ENCODE measurements at regions not wholly inside any gene's neighbourhood (a gene's known extent, or its start where the extent isn't known, plus 50 kb on each side); places are given as distances from the start of the nearest gene placed in this dataset.
"Not testable (repeated sequence)": the region's sequence is repeated elsewhere in the genome, so short reads cannot be mapped to it uniquely, and the experiment has no call there.

- no peak for DNase-seq (ENCODE audit: low spot score in 2 of 2, unreplicated experiment in 2 of 2)
- no peaks in the 10 kb centered on the region for H3K27me3 Mint-ChIP-seq (ENCODE audit: low read depth)
- H3K4me3 Mint-ChIP-seq = no peak overlapping the region
- TF ChIP-seq CTCF (IDR thresholded peaks at IDR 0.05; ENCODE audit: unreplicated experiment) = no peak
- no peaks in the 10 kb centered on the region for H3K36me3 Mint-ChIP-seq
- no peaks in the 10 kb centered on the region for H3K9me3 Mint-ChIP-seq
- H3K4me1 Mint-ChIP-seq = no peaks in the 10 kb centered on the region
- H3K27ac Mint-ChIP-seq = no peak overlapping the region
Observed at GRCh38 chr3:102346897-102347296, 87.9 kb upstream of the ZPLD1 start.

- H3K4me3 Mint-ChIP-seq = no peak overlapping the region
- TF ChIP-seq CTCF (IDR thresholded peaks at IDR 0.05; ENCODE audit: unreplicated experiment) = no peak
- DNase-seq (ENCODE audit: low spot score in 2 of 2, unreplicated experiment in 2 of 2) = no peak
- no peaks in the 10 kb centered on the region for H3K27me3 Mint-ChIP-seq (ENCODE audit: low read depth)
- H3K27ac Mint-ChIP-seq = no peak overlapping the region
- H3K4me1 Mint-ChIP-seq = no peaks in the 10 kb centered on the region
- no peaks in the 10 kb centered on the region for H3K9me3 Mint-ChIP-seq
- H3K36me3 Mint-ChIP-seq = no peaks in the 10 kb centered on the region
Observed at GRCh38 chr3:102348904-102349303, 85.9 kb upstream of the ZPLD1 start.

GRCh38 chr3:102353148-102353547, 81.7 kb upstream of the ZPLD1 start:
- H3K4me1 Mint-ChIP-seq = no peaks in the 10 kb centered on the region
- no peaks in the 10 kb centered on the region for H3K27me3 Mint-ChIP-seq (ENCODE audit: low read depth)
- no peak overlapping the region for H3K27ac Mint-ChIP-seq
- DNase-seq (ENCODE audit: low spot score in 2 of 2, unreplicated experiment in 2 of 2) = no peak
- H3K36me3 Mint-ChIP-seq = no peaks in the 10 kb centered on the region
- no peak overlapping the region for H3K4me3 Mint-ChIP-seq
- TF ChIP-seq CTCF (IDR thresholded peaks at IDR 0.05; ENCODE audit: unreplicated experiment) = no peak
- no peaks in the 10 kb centered on the region for H3K9me3 Mint-ChIP-seq

DNA sequence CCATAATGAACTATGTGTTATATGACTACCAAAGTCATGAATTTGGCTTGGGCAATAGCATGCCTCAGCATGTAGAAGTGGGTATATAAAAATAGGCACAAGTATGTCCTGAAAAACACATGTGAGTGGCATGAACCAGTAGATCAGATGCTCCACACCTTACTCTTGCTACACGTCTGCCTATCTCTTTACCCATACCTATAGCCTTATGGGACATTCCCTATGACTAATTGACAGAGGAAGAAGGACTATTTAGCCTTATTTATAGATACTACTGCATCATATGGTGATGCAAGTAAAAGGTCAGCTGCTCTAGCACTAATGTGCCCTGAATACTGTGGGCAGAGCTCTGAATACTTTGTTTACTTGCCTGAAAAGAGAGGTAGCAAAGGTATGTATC, 81.0 kb upstream of the ZPLD1 start:
- no peak for DNase-seq (ENCODE audit: low spot score in 2 of 2, unreplicated experiment in 2 of 2)
- no peak for TF ChIP-seq CTCF (IDR thresholded peaks at IDR 0.05; ENCODE audit: unreplicated experiment)
- Mint-ChIP-seq H3K36me3 (no peaks in the 10 kb centered on the region), H3K9me3 (no peaks in the 10 kb centered on the region), H3K27me3 (ENCODE audit: low read depth) (no peaks in the 10 kb centered on the region), H3K4me3 (no peak overlapping the region), H3K4me1 (no peaks in the 10 kb centered on the region), H3K27ac (no peak overlapping the region)

DNA sequence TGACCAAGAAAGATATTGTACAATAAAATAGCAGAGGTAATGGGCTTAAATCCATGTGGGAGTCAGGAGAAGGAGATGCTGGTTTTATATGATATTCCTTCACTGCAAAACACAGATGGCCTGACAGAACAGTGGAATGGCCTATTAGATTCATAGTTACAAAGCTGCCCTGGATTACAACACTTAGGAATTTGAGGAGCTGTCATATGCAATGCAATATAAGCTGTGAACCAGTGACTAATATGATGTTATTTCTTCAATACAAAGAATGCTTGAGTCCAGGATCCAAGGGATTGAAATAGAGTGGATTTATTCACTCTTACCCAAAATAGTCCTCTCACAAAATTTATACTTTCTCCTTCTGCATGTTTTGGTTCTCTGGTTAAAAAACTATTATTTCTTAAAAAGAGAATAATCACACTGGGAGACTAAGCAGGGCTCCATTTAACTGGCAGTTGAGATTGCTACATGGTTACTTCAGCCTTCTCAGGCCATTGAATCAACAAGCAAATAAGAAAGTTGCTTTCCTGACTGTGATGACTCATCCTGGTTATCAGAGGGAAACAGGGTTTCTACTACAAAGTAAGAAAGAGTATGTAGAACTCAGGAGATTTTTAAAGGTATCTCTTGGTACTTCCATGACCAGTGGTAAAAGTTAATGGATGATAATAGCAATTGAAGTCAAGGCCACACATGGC, 79.8 kb upstream of the ZPLD1 start:
- Mint-ChIP-seq H3K4me1 (no peaks in the 10 kb centered on the region), H3K4me3 (no peak overlapping the region), H3K9me3 (no peaks in the 10 kb centered on the region), H3K27me3 (ENCODE audit: low read depth) (no peaks in the 10 kb centered on the region), H3K27ac (no peak overlapping the region), H3K36me3 (no peaks in the 10 kb centered on the region)
- DNase-seq (ENCODE audit: low spot score in 2 of 2, unreplicated experiment in 2 of 2) = no peak
- no peak for TF ChIP-seq CTCF (IDR thresholded peaks at IDR 0.05; ENCODE audit: unreplicated experiment)

GRCh38 chr3:102356506-102356905, 78.3 kb upstream of the ZPLD1 start:
- Mint-ChIP-seq H3K4me3 (no peak overlapping the region), H3K27me3 (ENCODE audit: low read depth) (no peaks in the 10 kb centered on the region), H3K27ac (no peak overlapping the region), H3K4me1 (no peaks in the 10 kb centered on the region), H3K9me3 (no peaks in the 10 kb centered on the region), H3K36me3 (no peaks in the 10 kb centered on the region)
- no peak for TF ChIP-seq CTCF (IDR thresholded peaks at IDR 0.05; ENCODE audit: unreplicated experiment)
- no peak for DNase-seq (ENCODE audit: low spot score in 2 of 2, unreplicated experiment in 2 of 2)

DNA sequence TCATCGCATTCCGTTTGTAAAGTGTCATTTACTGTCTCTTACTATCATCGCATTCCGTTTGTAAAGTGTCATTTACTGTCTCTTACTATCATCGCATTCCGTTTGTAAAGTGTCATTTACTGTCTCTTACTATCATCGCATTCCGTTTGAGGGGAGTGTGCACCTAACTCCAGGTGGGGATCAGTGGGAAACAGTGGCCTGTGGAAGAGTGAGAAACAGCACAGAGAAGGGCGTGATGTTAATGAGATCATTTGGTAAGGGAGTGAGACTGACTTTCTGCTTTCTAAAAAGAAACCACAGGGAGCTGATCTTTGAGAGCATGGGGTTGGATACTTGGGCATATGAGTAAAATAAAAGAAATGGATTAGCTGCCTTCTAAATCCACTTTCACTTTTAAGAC, 77.5 kb upstream of the ZPLD1 start:
- DNase-seq (ENCODE audit: low spot score in 2 of 2, unreplicated experiment in 2 of 2); H3K27ac Mint-ChIP-seq; H3K4me1 Mint-ChIP-seq; H3K9me3 Mint-ChIP-seq; H3K4me3 Mint-ChIP-seq; H3K36me3 Mint-ChIP-seq; H3K27me3 Mint-ChIP-seq (ENCODE audit: low read depth): not testable (repeated sequence)
